NCI-H2227 (cell line): ENCODE measurements at regions not wholly inside any gene's neighbourhood (a gene's known extent, or its start where the extent isn't known, plus 50 kb on each side); places are given as distances from the start of the nearest gene placed in this dataset.

Experiments used
- DNase-seq: peaks from one replicate; lab custom pipeline; 2025; ENCODE audit not compliant: unreplicated experiment; lab: John Stamatoyannopoulos, UW

GRCh38 chr4:111775556-111776297 is 369.5 kb upstream of the FAM241A start:
- DNase-seq: no peak

DNA sequence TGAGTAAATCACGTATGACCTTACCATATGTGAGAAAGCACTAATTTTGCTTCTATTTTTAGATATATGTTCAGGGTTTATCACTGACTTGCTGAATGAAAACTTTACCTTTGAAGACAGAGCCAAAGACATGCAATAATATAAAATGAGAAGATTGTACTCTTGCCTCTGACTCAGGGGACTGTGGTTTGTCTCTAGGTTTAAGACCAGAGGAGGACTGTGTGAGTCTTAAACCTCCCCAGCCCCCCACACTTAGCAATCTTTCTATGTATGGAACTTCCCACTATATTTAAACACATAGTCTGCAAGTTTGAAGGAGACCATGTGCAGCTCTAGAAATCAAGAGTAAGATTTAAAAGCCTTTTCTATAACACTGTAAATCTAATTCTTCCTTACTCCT is 368.7 kb upstream of the FAM241A start:
- DNase-seq: no peak

DNA sequence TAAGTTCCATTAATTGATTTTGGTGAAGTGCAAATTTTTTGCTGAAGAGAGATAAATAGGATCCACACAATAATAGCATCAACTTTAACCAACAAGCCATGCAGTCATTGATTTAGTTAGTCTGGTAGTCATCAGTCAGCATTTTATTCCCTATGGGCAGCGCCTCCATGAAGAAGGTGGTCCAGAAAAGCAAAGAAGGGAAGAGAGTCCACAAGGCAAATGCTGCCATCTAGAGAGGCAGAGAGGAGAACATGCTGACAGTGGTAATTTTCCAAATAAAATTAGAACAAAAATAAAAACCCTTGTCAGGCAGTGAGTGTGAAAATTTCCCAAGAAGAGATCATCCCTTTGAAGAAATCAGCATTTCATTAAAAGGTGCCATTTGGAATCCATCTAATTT is 366.7 kb upstream of the FAM241A start:
- DNase-seq: peak; percentile 21

DNA sequence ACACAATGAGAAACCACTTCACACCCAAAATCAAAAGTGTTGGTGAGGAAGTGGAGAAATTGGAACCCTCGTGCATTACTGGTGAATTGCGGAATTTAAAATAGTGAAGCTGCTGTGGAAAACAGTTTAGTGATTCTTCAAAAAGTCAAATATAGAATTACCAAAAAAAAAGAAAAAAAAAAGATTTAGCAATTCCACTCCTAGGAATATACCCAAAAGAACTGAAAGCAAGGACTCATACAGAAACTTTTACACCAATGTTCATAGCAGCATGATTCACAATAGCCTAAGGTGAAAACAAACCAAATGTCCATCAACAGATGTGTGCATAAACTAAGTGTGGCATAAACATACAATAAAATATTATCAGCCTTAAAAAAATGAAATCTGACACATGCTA is 364.3 kb upstream of the FAM241A start:
- no peak for DNase-seq

DNA sequence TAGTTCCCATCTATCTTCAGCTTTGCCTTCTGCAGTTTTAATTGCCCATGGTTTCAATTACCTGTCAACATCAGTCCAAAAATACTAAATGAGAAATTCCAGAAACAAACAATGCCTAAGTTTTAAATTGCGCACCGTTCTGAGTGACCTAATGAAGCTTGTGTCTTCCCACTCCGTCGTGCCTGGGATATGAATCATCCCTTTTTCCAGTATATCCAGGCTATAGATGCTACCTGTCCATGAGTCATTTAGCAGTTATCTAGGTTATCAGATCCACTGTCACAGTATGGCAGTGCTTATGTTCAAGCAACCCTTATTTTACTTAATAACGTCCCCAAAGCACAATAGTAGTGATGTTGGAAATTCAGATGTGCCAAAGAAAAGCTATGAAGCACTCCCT is 363.6 kb upstream of the FAM241A start:
- DNase-seq: no peak

DNA sequence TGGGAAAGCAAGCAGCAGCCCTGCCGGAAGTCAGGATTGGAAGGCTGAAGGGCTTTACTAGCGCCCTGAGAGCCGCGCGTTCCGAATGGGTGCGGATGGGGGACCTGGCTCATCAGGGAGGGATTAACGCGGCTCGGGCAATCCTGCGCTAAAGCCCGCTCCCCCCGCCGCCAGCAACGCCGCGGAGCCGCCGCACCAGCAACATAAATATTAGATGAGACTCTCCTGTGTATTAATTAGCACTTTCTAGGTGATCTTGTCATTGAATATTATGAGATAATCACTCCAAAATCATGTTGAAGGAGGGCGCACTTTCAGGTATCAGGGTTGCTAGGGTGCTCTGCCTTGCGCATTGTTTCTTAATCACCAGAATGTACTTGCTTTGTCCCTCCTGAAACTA is 357.2 kb upstream of the FAM241A start:
- DNase-seq: peak; percentile 7

DNA sequence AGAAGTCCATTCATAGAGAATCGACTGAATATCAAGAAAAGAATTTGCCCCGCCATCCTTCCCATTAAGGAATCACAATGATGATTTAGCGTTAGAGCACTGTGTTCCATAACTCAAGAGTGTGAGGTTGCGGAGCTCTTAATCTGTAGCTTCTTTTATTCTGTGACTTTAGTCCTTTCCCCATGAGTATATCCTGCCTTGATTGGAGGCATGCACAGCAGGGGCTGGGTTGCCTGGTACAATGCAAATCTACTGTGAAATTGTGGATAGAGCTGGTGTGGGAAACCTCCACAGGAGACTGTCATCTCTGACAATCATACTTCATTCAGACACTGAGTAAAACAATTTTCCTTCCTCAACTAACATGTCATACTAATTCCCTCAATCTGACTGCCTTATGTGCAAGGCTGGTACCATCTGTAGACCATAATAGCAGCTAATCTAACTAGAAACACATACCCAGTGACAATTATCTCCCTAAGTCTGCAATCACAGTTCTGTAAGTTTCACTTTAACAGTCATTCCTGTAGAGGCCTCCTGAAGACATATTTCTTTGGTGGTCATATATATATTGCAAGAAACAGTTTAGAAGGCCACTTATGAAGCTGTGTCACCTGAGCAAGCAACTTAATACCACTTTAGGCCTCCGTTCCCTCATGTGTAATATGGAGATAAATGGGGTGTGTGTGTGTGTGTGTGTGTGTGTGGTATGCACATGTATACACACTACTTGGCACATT is 355.2 kb upstream of the FAM241A start:
- DNase-seq: no peak

DNA sequence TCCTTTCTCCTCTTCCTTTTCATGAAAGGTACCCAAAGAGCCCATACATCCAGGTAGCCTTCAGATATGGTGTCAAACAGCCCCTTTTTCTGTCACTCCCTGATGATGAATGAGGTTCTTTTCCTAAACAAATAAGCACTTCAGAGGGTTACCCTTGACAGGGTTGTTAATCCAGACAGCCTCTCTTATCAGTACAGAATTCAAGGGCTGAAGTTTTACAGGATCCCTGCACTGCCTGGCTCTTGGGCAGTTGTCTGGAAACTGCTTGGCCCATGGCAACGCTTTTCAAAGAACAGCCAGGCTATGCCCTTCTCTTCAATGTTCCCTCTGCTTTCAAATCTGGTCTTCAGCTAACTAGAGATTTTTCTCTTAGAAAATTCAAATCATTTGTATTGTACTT is 352.6 kb upstream of the FAM241A start:
- no peak for DNase-seq

DNA sequence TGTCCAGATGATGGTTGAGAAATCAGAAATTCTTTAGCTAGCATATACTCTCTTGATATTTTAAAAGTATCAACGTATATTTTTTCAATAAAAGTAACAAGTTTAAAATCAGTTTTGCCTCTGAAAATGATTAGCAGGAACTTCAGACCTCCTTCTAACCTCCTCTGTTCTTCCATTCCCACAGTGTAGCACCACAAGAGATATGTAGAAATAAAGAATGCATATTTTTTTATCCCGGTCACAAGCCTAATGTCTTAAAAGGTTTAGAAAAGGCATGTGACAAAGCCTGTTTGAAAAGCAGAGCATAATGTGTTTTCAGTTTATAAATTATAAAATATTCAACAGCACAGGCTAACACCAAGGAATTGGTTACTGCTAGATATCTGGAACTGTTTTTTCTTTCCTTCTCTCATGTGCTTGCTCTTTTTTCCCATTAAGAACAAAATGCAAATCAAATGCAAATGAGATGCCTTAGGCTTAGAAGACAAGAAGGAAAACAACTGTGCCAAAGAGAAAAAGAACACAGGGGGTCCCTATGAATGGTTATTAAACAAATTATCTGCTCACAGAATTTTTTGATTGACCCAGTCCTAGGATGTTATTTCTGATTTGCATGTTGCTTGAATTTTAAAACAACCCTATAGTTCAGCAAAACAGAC is 351.7 kb upstream of the FAM241A start:
- DNase-seq: no peak

DNA sequence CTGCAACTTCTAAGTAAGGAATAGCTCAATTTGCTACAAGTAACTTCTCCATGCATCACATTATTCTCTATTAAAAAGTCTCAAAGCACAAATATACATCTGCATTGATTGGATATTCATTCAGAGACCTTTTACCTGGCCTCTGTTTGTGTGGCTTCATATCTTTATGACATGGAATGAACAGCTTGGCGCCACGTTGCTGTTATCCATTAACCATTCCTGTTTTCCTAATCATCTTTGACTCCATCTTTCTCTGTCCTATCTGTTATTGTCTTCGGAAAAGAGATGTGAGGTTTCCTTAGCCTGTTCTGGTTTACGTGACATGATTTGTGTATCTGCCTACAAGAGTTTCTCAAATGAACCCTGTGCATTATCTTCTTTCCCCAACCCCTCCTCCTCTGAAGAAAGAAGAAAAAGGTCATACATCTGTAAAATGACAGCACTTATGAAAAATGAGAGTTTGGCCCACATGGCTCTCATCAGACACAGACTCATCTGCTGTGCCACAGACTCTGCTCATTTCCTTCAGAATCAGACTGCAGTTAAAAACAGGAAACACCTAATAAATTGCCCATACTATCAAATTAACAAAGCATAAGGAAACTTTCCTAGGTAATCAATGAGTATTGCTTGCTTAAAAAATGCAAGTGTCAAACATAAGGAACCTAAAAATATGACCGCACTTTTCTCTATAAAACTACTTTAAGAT is 347.6 kb upstream of the FAM241A start:
- no peak for DNase-seq

GRCh38 chr4:111798840-111799239 is 346.4 kb upstream of the FAM241A start:
- peak; percentile 4 for DNase-seq

DNA sequence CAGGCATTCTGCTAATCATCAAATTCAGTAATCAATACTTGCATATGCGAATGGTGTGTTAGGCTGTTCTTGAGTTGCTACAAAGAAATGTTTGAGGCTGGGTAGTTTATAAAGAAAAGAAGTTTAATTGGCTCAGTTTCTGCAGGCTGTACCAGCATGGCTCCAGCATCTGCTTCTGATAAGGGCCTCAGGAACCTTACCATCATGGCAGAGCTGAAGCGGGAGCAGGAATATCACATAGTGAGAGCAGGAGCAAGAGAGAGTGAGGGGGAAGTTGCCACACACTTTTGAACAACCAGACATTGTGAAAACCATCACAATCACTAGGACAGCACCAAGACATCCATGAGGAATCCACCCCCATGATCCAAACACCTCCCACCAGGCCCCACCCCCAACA is 344.7 kb upstream of the FAM241A start:
- DNase-seq: no peak

- no peak for DNase-seq
Observed at GRCh38 chr4:111802191-111802590, 343.1 kb upstream of the FAM241A start.

- no peak for DNase-seq
Observed at GRCh38 chr4:111806331-111806730, 338.9 kb upstream of the FAM241A start.

DNA sequence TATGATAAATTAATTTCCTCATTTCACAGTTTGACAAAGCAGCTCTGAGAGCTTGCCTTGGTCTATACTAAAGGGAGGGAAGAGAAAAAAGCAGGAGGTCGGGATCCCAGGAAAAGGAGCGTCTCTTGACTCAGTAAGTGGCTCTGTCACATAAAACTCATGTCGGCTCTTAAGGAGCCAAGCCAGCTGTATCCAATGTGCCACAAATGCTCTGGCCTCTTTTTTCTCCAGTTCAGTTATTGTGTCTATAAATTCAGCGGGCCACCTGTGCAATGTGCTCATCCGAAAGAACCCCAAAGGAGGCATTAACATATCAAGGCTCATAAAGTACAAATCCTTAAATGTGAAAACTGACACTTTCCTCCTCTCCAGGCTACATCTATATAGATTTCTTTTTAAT is 337.7 kb upstream of the FAM241A start:
- no peak for DNase-seq

DNA sequence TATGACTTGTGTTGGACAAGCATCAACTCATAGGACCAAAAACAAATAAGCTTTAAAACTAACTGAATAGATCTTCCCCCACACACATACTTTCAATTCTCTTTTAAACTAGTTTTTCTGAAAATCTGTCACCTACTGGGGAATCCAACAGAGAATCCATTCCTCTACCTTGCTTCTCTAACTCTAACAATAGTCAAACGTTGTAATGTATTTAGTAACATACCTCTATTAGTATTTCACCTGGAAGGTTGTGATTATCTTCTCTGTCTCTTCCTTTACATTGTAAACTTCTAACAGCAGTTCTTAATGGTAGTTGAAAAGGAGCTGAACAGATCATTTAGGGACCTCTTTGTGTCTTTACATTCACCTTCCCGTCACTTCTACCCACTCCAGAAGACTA is 337.1 kb upstream of the FAM241A start:
- no peak for DNase-seq

DNA sequence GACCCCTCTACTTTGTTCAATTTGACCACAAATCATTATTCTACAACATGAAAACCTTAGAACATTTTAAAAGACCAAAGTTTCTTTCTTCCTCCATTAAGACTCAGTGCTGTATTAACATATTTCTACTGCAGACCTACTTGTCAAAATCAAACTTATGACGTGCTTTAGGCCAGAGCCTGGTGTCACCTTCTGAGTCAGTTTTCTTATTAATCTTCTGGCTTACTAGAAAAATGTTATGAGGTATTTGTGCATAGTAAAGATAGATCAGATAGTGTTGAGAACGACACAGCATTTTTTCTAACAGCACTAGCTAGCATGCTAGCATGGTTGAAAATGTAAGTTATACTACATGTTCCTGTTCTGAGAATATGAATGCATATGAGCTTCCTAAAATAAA is 333.6 kb upstream of the FAM241A start:
- DNase-seq: no peak

GRCh38 chr4:111812114-111812513 is 333.1 kb upstream of the FAM241A start:
- no peak for DNase-seq

- DNase-seq: no peak
Observed at GRCh38 chr4:111812760-111813159, 332.5 kb upstream of the FAM241A start.

GRCh38 chr4:111813555-111814140 is 331.6 kb upstream of the FAM241A start:
- no peak for DNase-seq

GRCh38 chr4:111814961-111815360 is 330.3 kb upstream of the FAM241A start:
- no peak for DNase-seq
